Mucosa of rectum (tissue), 2 donors: ENCODE measurements at regions not wholly inside any gene's neighbourhood (a gene's known extent, or its start where the extent isn't known, plus 50 kb on each side); places are given as distances from the start of the nearest gene placed in this dataset.
"Not testable (repeated sequence)": the region's sequence is repeated elsewhere in the genome, so short reads cannot be mapped to it uniquely, and the experiment has no call there.

ENCODE experiments used
- H3K27ac ChIP-seq, 2 donors: one replicate each; pipeline ENCODE4 v1.7.0; 2013; ENCODE audit warnings: inconsistent platforms in 2 of 2, low read depth in 2 of 2, low read length in 2 of 2
- H3K27me3 ChIP-seq, 2 donors: one replicate each; pipeline ENCODE4 v1.7.0; 2013; ENCODE audit warnings: low read length in 2 of 2; ENCODE audit not compliant: control insufficient read depth in 2 of 2, insufficient read depth in 2 of 2
- H3K36me3 ChIP-seq, 2 donors: one replicate each; pipeline ENCODE4 v1.7.0; 2013; ENCODE audit warnings: low read length in 2 of 2; ENCODE audit not compliant: control insufficient read depth in 2 of 2, insufficient read depth in 2 of 2
- H3K4me1 ChIP-seq, 2 donors: one replicate each; pipeline ENCODE4 v1.7.0; 2013; ENCODE audit warnings: low read length in 2 of 2, mild to moderate bottlenecking in 1 of 2; ENCODE audit not compliant: control insufficient read depth in 2 of 2, insufficient read depth in 2 of 2
- H3K4me3 ChIP-seq, 2 donors: one replicate each; pipeline ENCODE4 v1.7.0; 2013; ENCODE audit warnings: low read length in 2 of 2
- H3K9ac ChIP-seq, 2 donors: one replicate each; pipeline ENCODE4 v1.7.0; 2013; ENCODE audit warnings: low read length in 2 of 2, low read depth in 1 of 2, mild to moderate bottlenecking in 1 of 2
- H3K9me3 ChIP-seq, 2 donors: one replicate each; pipeline ENCODE4 v1.7.0; 2013; ENCODE audit warnings: low read length in 2 of 2; ENCODE audit not compliant: control insufficient read depth in 2 of 2
- donor health status: healthy.
- donor health status: Normal muscosa, but diverticular disease.

DNA sequence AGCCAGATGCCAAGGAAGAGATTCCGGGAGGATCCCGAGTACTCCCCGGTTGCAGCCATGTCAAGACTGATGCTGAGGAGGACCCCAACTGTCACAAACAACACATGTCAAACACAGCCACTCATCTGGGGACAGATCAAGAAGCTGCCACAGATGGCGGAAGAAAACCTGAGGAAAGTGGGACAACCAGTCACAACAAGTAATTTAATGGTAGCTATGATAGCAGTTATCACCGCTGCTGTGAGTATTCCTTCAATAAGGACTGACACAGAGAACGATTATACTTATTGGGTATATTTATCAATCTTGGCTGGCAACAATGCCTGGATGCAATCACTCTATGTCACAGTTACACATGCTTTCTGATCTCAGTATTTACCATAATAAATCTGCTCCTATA lies 763.4 kb downstream of the DHX35 start:
- H3K27ac ChIP-seq, H3K4me1 ChIP-seq, H3K27me3 ChIP-seq, H3K36me3 ChIP-seq, H3K9ac ChIP-seq, H3K4me3 ChIP-seq, H3K9me3 ChIP-seq: not testable (repeated sequence)

DNA sequence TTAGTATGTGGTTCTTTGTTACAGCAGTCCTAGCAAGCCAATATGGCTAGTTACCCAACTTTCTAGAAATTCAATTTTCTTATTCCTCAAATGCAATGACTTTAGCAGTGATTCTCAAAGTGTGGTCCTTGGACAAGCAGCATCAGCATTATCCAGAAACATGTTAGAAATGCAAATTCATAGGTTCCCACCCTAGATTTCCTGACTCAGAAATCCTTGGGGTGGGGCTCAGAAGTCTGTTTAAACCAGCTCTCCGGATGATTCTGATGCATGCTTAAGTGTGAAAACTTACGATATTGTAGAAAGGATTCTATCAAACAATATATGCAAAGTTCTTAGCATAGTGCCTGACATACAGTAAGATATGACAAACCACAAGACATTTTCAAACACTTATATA lies 757.1 kb downstream of the DHX35 start:
- Histone ChIP-seq H3K36me3 (no peaks in the 10 kb centered on the region), H3K27me3 (no peaks in the 10 kb centered on the region), H3K9me3 (no peaks in the 10 kb centered on the region), H3K9ac (no peak overlapping the region), H3K4me1 (no peaks in the 10 kb centered on the region), H3K4me3 (no peak overlapping the region), H3K27ac (no peak overlapping the region)

DNA sequence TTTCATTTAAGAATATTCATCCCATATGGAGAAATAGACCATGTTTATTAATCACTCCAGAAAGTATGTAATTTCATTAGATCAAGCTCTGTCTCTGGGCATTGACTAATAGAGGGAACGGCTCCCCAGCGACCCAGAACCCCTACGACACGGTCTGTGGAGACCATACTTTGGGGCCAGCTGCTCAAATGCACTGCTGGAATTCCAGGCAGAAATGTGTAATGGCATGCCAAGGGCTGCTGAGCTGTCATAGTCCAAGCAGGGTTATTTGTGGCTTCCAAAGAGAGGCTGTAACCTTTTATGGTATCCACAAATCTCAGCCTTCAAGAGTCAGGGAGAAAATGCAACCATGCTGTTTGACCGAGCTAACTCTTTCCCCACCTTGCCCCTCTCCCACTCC lies 755.8 kb downstream of the DHX35 start:
- no peak overlapping the region for H3K9ac ChIP-seq
- H3K4me1 ChIP-seq = no peaks in the 10 kb centered on the region
- H3K4me3 ChIP-seq = no peak overlapping the region
- no peaks in the 10 kb centered on the region for H3K36me3 ChIP-seq
- no peaks in the 10 kb centered on the region for H3K9me3 ChIP-seq
- no peak overlapping the region for H3K27ac ChIP-seq
- no peaks in the 10 kb centered on the region for H3K27me3 ChIP-seq

DNA sequence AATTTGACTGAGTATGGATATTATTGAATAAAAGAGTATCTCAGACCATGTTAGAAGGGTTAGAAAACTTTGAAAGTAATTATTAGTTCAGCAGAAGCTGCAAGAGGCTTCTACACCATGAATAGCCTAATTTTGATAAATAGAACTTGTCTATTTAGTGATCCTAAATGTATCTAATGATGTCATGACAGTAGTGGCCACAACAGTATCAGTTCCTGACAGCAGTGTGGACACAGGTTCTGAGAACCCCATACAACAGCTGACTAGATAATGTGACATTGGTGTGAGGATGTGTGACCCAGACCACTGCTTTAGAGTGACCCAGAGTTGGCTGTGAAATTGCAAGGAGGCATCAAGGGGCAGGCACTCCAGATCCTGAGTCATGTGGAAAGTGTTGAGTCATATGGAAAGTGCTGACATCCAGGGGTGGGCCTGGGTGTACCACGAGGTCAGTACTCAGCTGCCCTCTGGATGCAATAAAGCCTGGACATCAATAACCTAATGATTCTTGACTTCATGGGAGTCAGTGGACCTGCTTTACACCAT lies 754.7 kb downstream of the DHX35 start:
- H3K36me3 ChIP-seq = no peaks in the 10 kb centered on the region
- H3K4me3 ChIP-seq = no peak overlapping the region
- no peaks in the 10 kb centered on the region for H3K27me3 ChIP-seq
- no peaks in the 10 kb centered on the region for H3K4me1 ChIP-seq
- H3K9me3 ChIP-seq = no peaks in the 10 kb centered on the region
- H3K27ac ChIP-seq = no peak overlapping the region
- H3K9ac ChIP-seq = no peak overlapping the region

DNA sequence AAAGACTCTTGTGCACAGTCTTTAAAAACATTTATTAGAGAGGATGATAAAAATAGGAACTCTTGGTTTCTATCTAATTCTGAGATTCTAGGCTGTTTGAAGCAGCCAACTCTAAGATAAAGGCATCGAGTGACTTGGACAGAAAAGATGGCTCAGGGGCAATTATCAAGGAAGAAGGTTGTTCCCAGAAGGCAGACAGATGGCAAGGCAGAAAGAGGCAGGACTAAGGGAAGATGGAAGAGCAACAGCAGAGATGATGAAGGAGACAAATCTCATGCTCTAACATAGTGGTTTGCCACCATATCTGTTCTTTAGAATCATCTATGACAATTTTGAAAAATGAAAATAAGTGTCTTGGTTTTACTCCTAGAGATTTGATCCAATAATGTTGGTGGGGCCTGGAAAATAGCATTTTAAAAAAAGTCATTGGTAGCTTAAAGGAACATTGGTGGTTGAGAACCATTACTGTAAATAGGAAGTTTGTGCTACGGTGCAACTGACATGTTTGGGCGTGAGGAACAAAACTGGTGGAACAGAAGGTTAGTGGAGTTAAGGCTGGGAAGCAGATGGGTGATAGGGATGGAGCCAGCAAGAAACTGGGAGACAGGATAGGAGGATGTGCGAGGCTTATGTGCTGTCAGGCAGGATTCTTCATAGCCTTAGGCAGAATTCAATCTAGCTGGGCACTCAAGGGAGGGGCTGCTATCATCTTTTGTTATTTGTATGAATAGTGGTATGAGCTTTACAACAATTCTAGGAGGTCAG lies 751.1 kb downstream of the DHX35 start:
- Histone ChIP-seq H3K27me3 (no peaks in the 10 kb centered on the region), H3K9ac (no peak overlapping the region), H3K9me3 (no peaks in the 10 kb centered on the region), H3K4me3 (no peak overlapping the region), H3K27ac (no peak overlapping the region), H3K4me1 (no peaks in the 10 kb centered on the region), H3K36me3 (no peaks in the 10 kb centered on the region)

DNA sequence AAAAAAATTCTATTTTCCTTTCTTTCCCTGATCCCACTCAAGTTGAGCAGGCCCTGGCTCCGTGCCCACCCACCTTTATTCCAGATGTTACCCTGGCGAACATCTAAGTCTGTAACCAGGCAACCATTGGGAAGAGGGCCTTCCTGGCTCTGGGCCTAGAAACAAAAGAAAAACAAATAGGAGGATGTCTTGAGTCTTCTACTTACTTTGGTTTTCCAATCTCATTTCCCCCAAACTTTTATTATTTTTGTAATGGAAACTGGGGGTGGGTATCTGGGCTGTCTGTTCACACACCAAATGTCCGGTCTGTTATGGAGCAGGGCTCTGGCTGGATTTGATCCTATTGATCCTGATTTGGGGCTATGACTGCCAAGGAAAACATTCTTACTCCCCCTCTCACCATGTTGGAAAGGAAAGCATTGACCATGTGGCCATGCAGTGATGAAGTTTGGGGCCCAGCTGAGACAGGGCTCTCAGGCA lies 744.1 kb downstream of the DHX35 start:
- Histone ChIP-seq H3K27ac (no peak overlapping the region), H3K9ac (no peak overlapping the region), H3K4me3 (no peak overlapping the region), H3K36me3 (no peaks in the 10 kb centered on the region), H3K4me1 (no peaks in the 10 kb centered on the region), H3K27me3 (no peaks in the 10 kb centered on the region), H3K9me3 (no peaks in the 10 kb centered on the region)

- no peaks in the 10 kb centered on the region for H3K4me1 ChIP-seq
- no peaks in the 10 kb centered on the region for H3K9me3 ChIP-seq
- no peak overlapping the region for H3K27ac ChIP-seq
- H3K36me3 ChIP-seq = no peaks in the 10 kb centered on the region
- H3K9ac ChIP-seq = no peak overlapping the region
- no peaks in the 10 kb centered on the region for H3K27me3 ChIP-seq
- H3K4me3 ChIP-seq = no peak overlapping the region
Measured at GRCh38 chr20:39705032-39705431, 742.9 kb downstream of the DHX35 start.

GRCh38 chr20:39703357-39703756 lies 741.2 kb downstream of the DHX35 start:
- H3K9ac ChIP-seq, H3K27ac ChIP-seq: not testable (repeated sequence)

GRCh38 chr20:39702701-39703349 lies 740.7 kb downstream of the DHX35 start:
- Histone ChIP-seq H3K27me3 (no peaks in the 10 kb centered on the region), H3K4me3 (no peak overlapping the region), H3K4me1 (no peaks in the 10 kb centered on the region), H3K9ac (no peak overlapping the region), H3K9me3 (no peaks in the 10 kb centered on the region), H3K36me3 (no peaks in the 10 kb centered on the region), H3K27ac (no peak overlapping the region)

More at GRCh38 chr20:39703357-39703756, 741.2 kb downstream of the DHX35 start:
- H3K36me3 ChIP-seq, H3K4me1 ChIP-seq, H3K4me3 ChIP-seq, H3K27me3 ChIP-seq, H3K9me3 ChIP-seq: not testable (repeated sequence)

DNA sequence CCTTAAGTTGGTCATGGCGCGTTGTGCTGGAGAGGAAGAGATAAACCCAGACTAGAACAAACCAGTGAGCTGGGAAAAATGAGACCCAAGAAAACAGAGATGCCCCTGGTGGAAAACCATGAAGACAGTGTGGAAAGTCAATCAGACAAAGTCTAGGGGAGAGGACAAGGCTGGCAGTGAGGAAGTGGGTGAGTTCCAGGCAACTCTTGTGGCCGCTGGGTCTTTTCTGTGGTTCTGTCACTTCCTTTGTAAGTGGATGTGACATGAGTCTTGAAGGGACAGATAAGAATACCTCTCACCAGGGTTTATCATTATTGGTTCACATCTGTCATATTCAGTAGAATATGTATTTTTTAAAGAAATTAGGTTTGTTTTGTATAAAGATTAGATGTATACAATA lies 738.4 kb downstream of the DHX35 start:
- H3K9me3 ChIP-seq = no peaks in the 10 kb centered on the region
- H3K27me3 ChIP-seq = no peaks in the 10 kb centered on the region
- H3K4me1 ChIP-seq = no peaks in the 10 kb centered on the region
- H3K36me3 ChIP-seq = no peaks in the 10 kb centered on the region
- H3K9ac ChIP-seq = no peak overlapping the region
- no peak overlapping the region for H3K27ac ChIP-seq
- no peak overlapping the region for H3K4me3 ChIP-seq
